ENCODE measurements at regions not wholly inside any gene's neighbourhood (a gene's known extent, or its start where the extent isn't known, plus 50 kb on each side); places are given as distances from the start of the nearest gene placed in this dataset.

DNA sequence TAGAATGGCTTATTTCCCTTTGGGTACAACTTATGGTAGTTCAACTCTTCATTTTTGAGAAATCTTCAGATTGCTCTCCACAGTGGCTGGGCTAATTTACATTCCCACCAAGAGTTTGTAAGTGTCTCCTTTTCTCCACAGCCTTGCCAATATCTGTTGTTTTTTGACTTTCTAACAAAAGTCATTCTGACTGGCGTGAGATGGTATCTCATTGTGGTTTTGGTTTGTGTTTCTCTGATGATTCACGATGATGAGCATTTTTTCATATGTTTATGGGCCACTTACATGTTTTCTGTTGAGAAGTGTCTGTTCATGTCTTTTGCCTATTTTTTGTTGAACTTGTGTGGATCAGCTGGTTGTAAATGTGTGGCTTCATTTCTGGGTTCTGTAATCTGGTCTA is 871.0 kb downstream of the EPHA4 start:
- TF ChIP-seq POLR2AphosphoS5 (IDR thresholded peaks at IDR 0.05; ENCODE audit: low read depth, low read length) (no peak), POLR2A (IDR thresholded peaks at IDR 0.05; ENCODE audit: low read depth, low read length) (no peak), SPI1 (IDR thresholded peaks at IDR 0.05; ENCODE audit: low read depth, low read length) (no peak), TAF1 (IDR thresholded peaks at IDR 0.05; ENCODE audit: low read depth, low read length) (no peak)
